ENCODE measurements at regions not wholly inside any gene's neighbourhood (a gene's known extent, or its start where the extent isn't known, plus 50 kb on each side); places are given as distances from the start of the nearest gene placed in this dataset.
"Not testable (repeated sequence)": the region's sequence is repeated elsewhere in the genome, so short reads cannot be mapped to it uniquely, and the experiment has no call there.

DNA sequence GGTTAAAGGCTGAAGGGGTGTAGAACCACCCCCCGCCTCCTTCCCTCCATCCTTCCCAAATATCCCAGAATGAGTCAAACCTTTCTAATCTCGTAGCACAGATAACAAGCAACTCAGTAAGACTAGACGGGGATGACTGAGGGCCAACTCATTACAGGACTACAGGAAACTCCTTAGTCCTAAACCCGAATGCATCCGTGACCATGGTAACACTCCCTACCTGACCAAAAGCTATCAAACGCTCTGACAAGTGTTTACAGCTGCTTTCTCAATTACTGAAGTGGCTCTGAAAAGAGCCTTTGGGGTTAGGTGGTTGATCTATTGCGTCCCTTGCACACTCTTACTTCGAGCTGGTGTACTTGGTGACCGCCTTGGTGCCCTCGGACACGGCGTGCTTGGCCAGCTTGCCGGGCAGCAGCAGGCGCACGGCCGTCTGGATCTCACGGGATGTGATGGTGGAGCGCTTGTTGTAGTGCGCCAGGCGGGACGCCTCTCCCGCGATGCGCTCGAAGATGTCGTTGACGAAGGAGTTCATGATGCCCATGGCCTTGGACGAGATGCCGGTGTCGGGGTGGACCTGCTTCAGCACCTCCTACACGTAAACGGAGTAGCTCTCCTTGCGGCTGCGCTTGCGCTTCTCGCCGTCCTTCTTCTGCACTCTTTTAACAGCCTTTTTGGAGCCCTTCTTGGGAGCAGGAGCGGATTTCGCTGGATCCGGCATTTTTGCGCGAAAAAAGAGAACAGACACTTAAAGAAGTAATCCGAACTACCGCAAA lies 67.4 kb downstream of the FAM72B start:
- H3K4me1 Mint-ChIP-seq (ENCODE audit: low read depth); intact Hi-C loops (cut with micrococcal nuclease); H3K36me3 Mint-ChIP-seq (ENCODE audit: low read depth); H3K4me3 Mint-ChIP-seq (ENCODE audit: low read depth); H3K27ac Mint-ChIP-seq; H3K9me3 Mint-ChIP-seq; H3K27me3 Mint-ChIP-seq (ENCODE audit: low read depth); DNase-seq (ENCODE audit: low spot score): not testable (repeated sequence)

DNA sequence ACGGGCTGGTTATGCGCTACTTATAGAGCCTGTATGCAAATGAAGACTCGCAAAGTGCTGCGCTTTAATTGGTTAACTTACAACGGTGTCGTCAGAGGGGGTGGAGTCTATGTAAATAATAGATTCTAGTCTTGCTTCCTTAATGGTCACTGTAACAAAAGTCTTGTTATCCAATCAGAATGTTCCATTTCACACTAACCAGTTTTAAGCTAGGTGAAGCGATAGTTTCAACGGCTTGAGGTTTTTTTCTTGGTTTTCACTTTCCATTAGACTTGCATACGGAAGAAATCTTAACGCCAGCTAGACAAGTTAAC lies 66.9 kb downstream of the FAM72B start:
- H3K4me3 Mint-ChIP-seq (ENCODE audit: low read depth); H3K36me3 Mint-ChIP-seq (ENCODE audit: low read depth); H3K9me3 Mint-ChIP-seq; H3K27ac Mint-ChIP-seq; H3K27me3 Mint-ChIP-seq (ENCODE audit: low read depth); DNase-seq (ENCODE audit: low spot score); intact Hi-C loops (cut with micrococcal nuclease); H3K4me1 Mint-ChIP-seq (ENCODE audit: low read depth): not testable (repeated sequence)

DNA sequence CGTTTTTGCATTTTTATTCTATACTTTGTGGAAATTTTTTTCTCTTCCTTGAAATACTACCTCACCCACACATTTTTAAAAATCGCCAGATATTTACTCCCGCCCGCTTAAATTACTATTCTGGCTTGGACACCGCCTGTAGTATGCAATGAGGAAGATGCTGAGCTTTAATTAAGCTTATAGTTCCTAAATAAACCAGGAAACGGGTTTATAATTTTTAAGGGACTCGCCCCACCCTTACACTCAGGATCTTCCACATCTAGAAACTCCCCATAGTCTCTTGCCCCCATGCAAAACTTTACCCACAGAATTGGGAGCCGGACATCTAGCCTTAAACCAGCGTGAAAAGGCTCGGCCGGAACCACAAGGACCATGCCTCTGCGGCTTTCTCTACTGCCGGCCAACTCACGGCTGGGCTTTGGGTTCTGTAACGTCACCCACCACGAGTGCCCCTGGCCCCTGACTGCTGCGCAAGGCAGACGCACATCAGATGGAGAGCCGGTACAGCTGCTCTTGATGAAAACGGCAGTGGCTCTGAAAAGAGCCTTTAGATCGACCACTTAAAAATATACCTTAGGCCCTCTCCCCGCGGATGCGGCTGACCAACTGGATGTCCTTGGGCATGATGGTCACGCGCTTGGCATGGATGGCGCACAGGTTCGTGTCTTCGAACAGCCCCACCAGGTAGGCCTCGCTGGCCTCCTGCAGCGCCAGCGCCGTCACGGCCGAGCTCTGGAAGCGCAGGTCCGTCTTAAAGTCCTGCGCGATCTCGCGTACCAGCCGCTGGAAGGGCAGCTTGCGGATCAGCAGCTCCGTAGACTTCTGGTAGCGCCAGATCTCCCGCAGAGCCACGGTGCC lies 66.3 kb downstream of the FAM72B start:
- H3K9me3 Mint-ChIP-seq; DNase-seq (ENCODE audit: low spot score); H3K27me3 Mint-ChIP-seq (ENCODE audit: low read depth); H3K4me3 Mint-ChIP-seq (ENCODE audit: low read depth); H3K27ac Mint-ChIP-seq; H3K4me1 Mint-ChIP-seq (ENCODE audit: low read depth); H3K36me3 Mint-ChIP-seq (ENCODE audit: low read depth); intact Hi-C loops (cut with micrococcal nuclease): not testable (repeated sequence)

All from activated T-helper 2 cell treated with anti-CD3 and anti-CD28 coated beads, Interferon-gamma antibody, Interleukin-2, Interleukin-4, amounts not matched to agents 10 μg/mL and 5 μg/mL and 100 μg/mL, durations not matched to agents 14 hours and 24 hours and 36 hours (primary cell).